GM19467 (cell line): ENCODE measurements at regions not wholly inside any gene's neighbourhood (a gene's known extent, or its start where the extent isn't known, plus 50 kb on each side); places are given as distances from the start of the nearest gene placed in this dataset.
"Not testable (repeated sequence)": the region's sequence is repeated elsewhere in the genome, so short reads cannot be mapped to it uniquely, and the experiment has no call there.

Source experiments
- ATAC-seq: cut with Tn5 transposase; IDR thresholded peaks from one replicate; pipeline ENCODE4 v1.9.1; 2021; ENCODE audit warnings: mild to moderate bottlenecking, moderate library complexity; ENCODE audit not compliant: unreplicated experiment

- ATAC-seq = no peak
Observed at GRCh38 chr4:188717661-188718060, 578.4 kb downstream of the TRIML1 start.

GRCh38 chr4:188719794-188720193, 580.6 kb downstream of the TRIML1 start:
- no peak for ATAC-seq

GRCh38 chr4:188722911-188723310, 583.7 kb downstream of the TRIML1 start:
- no peak for ATAC-seq

- no peak for ATAC-seq
Observed at GRCh38 chr4:188727746-188728145, 588.5 kb downstream of the TRIML1 start.

DNA sequence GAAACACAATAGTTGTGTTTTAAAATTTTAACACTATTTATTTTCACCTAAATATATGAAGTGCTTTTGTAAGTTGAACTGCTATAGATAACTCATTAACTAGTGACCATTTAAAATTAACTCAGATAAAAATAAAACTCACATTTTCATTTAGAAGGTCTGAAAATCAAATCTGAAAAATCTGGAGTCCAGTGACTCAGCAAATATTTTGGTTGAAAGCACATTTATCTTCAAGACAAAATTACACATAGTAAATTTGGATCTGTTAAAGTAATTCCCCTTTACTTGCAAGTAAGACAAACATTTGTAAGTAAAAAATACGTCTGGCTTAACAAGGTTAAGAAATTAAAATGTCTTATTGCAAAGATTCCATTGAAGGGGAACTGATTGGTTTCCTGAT, 589.1 kb downstream of the TRIML1 start:
- no peak for ATAC-seq

GRCh38 chr4:188732131-188732530, 592.9 kb downstream of the TRIML1 start:
- no peak for ATAC-seq

DNA sequence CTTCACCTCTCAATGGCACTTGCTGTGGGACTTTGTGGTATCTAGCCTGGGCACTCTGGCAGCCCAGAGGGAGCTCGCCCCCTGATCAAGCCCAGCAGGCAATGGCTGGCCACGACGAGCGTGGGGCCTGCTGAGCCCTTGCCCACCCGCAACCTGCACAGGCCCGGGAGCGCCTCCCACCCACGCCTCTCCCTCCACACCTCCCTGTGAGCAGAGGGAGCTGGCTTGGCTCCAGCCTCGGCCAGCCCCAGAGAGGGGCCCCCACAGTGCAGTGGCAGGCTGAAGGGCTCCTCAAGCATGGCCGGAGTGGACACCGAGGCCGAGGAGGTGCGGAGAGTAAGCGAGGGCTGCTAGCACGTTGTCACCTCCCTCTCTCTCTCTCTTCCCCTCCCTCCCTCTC, 595.8 kb downstream of the TRIML1 start:
- ATAC-seq = no peak

DNA sequence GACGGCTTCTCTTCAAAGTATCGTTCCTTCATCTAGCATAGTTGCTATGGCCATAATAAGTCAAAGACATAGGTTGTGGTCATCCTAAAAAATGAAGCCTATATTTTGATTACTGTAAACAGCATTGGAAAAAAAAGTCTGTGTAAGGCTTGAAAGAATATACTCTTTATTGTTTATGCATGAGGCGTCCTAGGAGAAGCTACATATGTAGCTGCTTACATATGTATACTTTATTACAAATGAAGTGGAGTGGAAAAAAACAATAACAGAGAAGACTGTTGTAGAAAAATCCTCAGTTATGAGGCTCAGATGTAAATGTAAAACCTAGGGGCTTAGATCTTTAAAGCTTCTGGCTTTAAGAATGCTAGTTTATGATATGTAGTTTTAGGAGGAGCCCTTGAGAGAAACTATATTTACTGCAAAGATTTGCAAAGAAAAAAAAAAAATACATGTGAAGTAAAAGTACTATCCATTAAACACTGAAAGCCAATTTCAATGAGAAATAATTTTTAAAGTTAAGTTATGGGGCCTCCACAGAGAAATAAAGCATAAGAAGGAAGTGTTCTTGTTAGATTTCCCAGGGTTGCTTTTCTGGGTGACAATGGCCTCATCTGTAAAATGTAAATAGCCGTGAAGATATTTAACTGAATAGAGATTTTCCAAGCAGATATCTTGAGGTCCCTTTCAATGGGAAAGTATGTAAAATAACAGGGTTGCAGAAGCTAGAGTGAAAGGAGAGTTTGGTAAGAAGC, 598.2 kb downstream of the TRIML1 start:
- no peak for ATAC-seq

- ATAC-seq = not testable (repeated sequence)
Observed at GRCh38 chr4:188738290-188738689, 599.0 kb downstream of the TRIML1 start.

DNA sequence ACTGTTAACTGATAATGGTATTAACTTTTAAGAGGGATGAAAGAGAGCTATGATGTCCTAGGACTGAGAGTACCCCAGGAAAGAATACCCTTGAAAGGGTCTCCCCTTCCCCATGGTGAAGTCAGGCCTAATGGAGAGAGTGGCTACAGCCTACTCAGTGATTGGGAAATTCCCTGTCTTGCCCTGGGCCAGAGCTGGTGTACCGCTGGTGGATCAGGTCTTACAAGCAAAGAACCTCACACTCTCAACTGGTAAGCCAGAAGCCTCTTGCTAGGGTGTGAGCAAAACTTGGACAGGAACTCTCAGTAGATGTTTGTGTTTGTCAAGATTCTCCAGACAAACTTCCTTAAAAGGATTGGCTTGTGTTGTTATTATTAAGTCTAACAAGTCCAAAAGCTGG, 600.9 kb downstream of the TRIML1 start:
- not testable (repeated sequence) for ATAC-seq

DNA sequence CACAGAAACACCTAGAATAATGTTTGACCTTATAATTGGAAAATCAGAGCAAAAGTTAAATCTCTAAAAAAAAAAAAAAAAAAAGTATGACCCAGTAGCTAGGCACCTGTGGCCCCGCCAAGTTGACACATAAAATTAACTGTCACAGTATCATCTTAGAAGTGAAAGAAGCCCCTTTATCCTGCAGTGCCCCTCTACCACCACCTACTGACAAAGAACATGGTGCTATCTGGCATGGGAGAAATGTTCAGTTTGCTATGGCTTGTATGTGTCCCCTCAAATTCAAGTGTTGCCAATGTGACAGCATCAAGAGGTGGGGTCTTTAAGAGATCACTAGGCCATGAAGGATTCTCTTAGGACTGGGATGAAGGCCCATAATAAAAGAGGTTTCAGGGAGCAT, 601.5 kb downstream of the TRIML1 start:
- ATAC-seq = not testable (repeated sequence)

- ATAC-seq = no peak
Observed at GRCh38 chr4:188754372-188755002, 615.2 kb downstream of the TRIML1 start.

DNA sequence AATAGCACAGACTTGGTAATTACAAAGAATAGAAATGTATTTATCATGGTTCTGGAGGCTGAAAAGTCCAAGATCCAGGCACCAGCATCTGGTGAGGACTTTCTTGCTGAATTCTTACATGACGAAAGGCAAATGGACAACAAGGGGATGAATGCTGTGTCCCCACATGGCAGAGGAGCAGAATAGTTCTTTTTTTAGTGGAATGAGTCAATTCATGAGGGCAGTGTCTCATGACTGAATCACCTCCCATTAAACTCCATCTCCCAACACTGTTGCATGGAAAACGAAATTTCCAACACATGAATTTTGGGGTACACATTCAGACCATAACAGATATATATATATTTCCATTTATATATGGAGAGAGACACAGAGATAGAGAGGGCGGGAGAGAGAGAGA, 628.3 kb downstream of the TRIML1 start:
- ATAC-seq = no peak

- no peak for ATAC-seq
Observed at GRCh38 chr4:188778905-188779304, 639.7 kb downstream of the TRIML1 start.

GRCh38 chr4:188779581-188779980, 640.3 kb downstream of the TRIML1 start:
- no peak for ATAC-seq

GRCh38 chr4:188780028-188780427, 640.8 kb downstream of the TRIML1 start:
- ATAC-seq = no peak

- ATAC-seq = no peak
Observed at GRCh38 chr4:188780686-188781085, 641.4 kb downstream of the TRIML1 start.

- no peak for ATAC-seq
Observed at GRCh38 chr4:188781655-188782054, 642.4 kb downstream of the TRIML1 start.

- ATAC-seq = no peak
Observed at GRCh38 chr4:188783175-188783574, 643.9 kb downstream of the TRIML1 start.

DNA sequence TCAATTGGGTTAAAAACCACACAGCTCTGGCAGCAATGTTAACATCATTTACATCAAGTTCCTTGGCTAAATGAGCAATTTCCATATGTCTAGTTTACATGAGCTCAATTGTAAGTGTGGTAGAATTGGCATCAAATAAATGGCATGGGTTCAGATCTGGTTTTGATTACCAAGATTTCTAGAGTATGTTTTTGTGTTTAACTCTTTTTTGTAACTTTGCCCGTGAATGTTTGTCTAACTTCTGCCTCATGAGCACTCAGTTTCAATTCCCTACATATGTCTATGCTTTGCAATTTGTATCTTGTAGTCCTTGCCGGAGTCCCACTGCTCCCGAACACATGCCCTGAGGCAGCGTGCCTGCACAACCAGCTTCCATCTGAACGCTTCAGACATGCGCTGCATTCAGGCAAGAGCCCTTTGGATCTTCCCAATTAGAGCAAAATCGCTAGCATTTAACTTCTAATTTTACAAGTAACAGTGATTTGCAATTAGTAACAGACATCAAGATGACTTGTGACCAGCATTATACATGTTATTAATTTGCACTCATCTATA, 644.4 kb downstream of the TRIML1 start:
- ATAC-seq = no peak

DNA sequence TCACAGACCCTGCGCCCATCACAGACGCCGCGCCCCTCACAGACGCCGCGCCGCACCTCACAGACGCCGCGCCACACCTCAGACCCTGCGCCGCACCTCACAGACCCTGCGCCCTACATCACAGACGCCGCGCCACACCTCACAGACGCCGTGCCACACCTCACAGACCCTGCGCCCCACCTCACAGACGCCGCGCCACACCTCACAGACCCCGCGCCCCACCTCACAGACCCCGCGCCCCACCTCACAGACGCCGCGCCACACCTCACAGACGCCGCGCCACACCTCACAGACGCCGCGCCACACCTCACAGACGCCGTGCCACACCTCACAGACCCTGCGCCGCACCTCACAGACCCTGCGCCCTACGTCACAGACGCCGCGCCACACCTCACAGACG, 657.4 kb downstream of the TRIML1 start:
- ATAC-seq = not testable (repeated sequence)

- not testable (repeated sequence) for ATAC-seq
Observed at GRCh38 chr4:188797011-188797410, 657.8 kb downstream of the TRIML1 start.
